Transverse colon (tissue), 4 donors: ENCODE measurements at regions not wholly inside any gene's neighbourhood (a gene's known extent, or its start where the extent isn't known, plus 50 kb on each side); places are given as distances from the start of the nearest gene placed in this dataset.

Source experiments
- POLR2A ChIP-seq: fragments of 450-650 bp; IDR thresholded peaks from one replicate; pipeline ENCODE4 v1.6.1; 2016; ENCODE audit warnings: antibody characterized with exemption, mild to moderate bottlenecking, moderate library complexity
- POLR2AphosphoS5 ChIP-seq, 3 donors: sonication (generic); formaldehyde crosslinking; IDR thresholded peaks; one replicate each; pipeline ENCODE4 v1.6.1; 2016; ENCODE audit warnings: antibody characterized with exemption in 3 of 3
- TF ChIP-seq, protein P1 (sequence below), 5 experiments: fragments of 200-600 bp in 3 of 5; fragments of 450-650 bp in 2 of 5; sonication (generic) in 3 of 5; IDR thresholded peaks; 1 replicate in 2 of 5; 2 replicates in 3 of 5; pipeline ENCODE4 v1.5.1; 2016 to 2017; ENCODE audit warnings: antibody characterized with exemption in 5 of 5, inconsistent platforms in 3 of 5, mild to moderate bottlenecking in 2 of 5, moderate library complexity in 1 of 5

DNA sequence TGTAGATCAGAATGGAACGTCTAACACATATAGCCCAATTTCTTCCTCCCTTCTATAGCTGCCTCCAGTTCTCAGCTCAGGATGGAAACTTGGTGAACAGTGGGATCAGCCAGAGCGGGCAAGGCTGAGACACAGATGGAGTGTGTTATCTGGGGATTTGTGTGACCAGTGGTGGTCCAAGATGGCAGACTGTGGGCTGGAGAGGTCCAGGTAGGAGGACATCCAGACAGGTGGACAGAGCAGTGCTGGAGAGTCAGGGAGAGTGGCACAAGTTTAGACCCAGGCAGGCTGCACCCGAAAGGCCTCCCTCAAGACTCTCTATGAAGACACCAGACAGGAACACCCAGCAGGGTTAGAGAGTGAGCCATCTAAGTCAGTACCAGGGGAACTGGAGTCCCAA lies 116.1 kb upstream of the CPSF6 start:
- TF ChIP-seq POLR2A (no peak), POLR2AphosphoS5 (IDR thresholded peaks at IDR 0.05) (no peak)
- TF ChIP-seq, protein P1, sequence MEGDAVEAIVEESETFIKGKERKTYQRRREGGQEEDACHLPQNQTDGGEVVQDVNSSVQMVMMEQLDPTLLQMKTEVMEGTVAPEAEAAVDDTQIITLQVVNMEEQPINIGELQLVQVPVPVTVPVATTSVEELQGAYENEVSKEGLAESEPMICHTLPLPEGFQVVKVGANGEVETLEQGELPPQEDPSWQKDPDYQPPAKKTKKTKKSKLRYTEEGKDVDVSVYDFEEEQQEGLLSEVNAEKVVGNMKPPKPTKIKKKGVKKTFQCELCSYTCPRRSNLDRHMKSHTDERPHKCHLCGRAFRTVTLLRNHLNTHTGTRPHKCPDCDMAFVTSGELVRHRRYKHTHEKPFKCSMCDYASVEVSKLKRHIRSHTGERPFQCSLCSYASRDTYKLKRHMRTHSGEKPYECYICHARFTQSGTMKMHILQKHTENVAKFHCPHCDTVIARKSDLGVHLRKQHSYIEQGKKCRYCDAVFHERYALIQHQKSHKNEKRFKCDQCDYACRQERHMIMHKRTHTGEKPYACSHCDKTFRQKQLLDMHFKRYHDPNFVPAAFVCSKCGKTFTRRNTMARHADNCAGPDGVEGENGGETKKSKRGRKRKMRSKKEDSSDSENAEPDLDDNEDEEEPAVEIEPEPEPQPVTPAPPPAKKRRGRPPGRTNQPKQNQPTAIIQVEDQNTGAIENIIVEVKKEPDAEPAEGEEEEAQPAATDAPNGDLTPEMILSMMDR (IDR thresholded peaks at IDR 0.05): no peak
